ENCODE measurements at regions not wholly inside any gene's neighbourhood (a gene's known extent, or its start where the extent isn't known, plus 50 kb on each side); places are given as distances from the start of the nearest gene placed in this dataset.

GRCh38 chr14:49381778-49382177 is 204.4 kb downstream of the RPS29 start:
- TF ChIP-seq EZH2 (IDR thresholded peaks at IDR 0.05; ENCODE audit: borderline replicate concordance, insufficient read depth, low read depth, low read length, poor library complexity, severe bottlenecking) (no peak), CTCF (IDR thresholded peaks at IDR 0.05) (no peak)
